Mesodermal cell (in vitro differentiated cells): ENCODE measurements at regions not wholly inside any gene's neighbourhood (a gene's known extent, or its start where the extent isn't known, plus 50 kb on each side); places are given as distances from the start of the nearest gene placed in this dataset.
"Not testable (repeated sequence)": the region's sequence is repeated elsewhere in the genome, so short reads cannot be mapped to it uniquely, and the experiment has no call there.

Experiments
- H3K27ac ChIP-seq: 2 replicates; pipeline ENCODE4 v1.7.0; 2013; ENCODE audit warnings: mild to moderate bottlenecking, low read depth, low read length, moderate library complexity; ENCODE audit not compliant: severe bottlenecking
- H3K36me3 ChIP-seq: 2 replicates; pipeline ENCODE4 v1.7.1; 2013; ENCODE audit warnings: mild to moderate bottlenecking, low read length, moderate library complexity; ENCODE audit not compliant: control insufficient read depth, insufficient read depth
- H3K4me1 ChIP-seq: one replicate; pipeline ENCODE4 v1.7.1; 2013; ENCODE audit warnings: mild to moderate bottlenecking, low read length; ENCODE audit not compliant: insufficient read depth, control insufficient read depth, poor library complexity, severe bottlenecking
- H3K4me3 ChIP-seq: 2 replicates; pipeline ENCODE4 v1.7.0; 2013; ENCODE audit warnings: low read length, control low read depth, mild to moderate bottlenecking; ENCODE audit not compliant: insufficient read depth, poor library complexity, severe bottlenecking; ENCODE audit errors: extremely low read depth
- H3K9me3 ChIP-seq: 2 replicates; pipeline ENCODE4 v1.7.1; 2013; ENCODE audit warnings: mild to moderate bottlenecking, low read length, moderate library complexity; ENCODE audit not compliant: control insufficient read depth
- WGBS, 2 experiments: methylation state at CpG; one replicate each; pipeline ENCODE4 v1.1.5; 2013; ENCODE audit warnings: missing lambda C conversion rate in 2 of 2; ENCODE audit not compliant: insufficient coverage in 2 of 2; 5-methylcytosine and 5-hydroxymethylcytosine counted together

GRCh38 chr6:51303338-51303737 lies 484.7 kb downstream of the TFAP2B start:
- no CpG with 5 or more reads among the region's 2 CpGs for WGBS, 2 experiments
- no peak overlapping the region for H3K27ac ChIP-seq
- no peaks in the 10 kb centered on the region for H3K4me1 ChIP-seq
- no peaks in the 10 kb centered on the region for H3K36me3 ChIP-seq
- no peak overlapping the region for H3K4me3 ChIP-seq
- no peaks in the 10 kb centered on the region for H3K9me3 ChIP-seq

- Histone ChIP-seq H3K27ac (no peak overlapping the region), H3K4me3 (no peak overlapping the region), H3K4me1 (no peaks in the 10 kb centered on the region), H3K36me3 (no peaks in the 10 kb centered on the region), H3K9me3 (no peaks in the 10 kb centered on the region)
- 90 to 100% methylated on average over 2 of the region's 2 CpGs for WGBS, 2 experiments
Observed at GRCh38 chr6:51314965-51315364, 496.3 kb downstream of the TFAP2B start.

- Histone ChIP-seq H3K27ac (no peak overlapping the region), H3K9me3 (no peaks in the 10 kb centered on the region), H3K36me3 (no peaks in the 10 kb centered on the region), H3K4me1 (no peaks in the 10 kb centered on the region), H3K4me3 (no peak overlapping the region)
- 54 to 60% methylated on average over 1 to 3 of the region's 5 CpGs for WGBS, 2 experiments
Observed at GRCh38 chr6:51318674-51319073, 500.0 kb downstream of the TFAP2B start.

- H3K36me3 ChIP-seq, H3K9me3 ChIP-seq: not testable (repeated sequence)
- WGBS, 2 experiments: 93% methylated on average over 3 of the region's 3 CpGs; no CpG with 5 or more reads in 1 of the 2 experiments
Observed at GRCh38 chr6:51321477-51321876, 502.8 kb downstream of the TFAP2B start.

GRCh38 chr6:51322505-51322904 lies 503.8 kb downstream of the TFAP2B start:
- H3K36me3 ChIP-seq: no peaks in the 10 kb centered on the region
- H3K27ac ChIP-seq: no peak overlapping the region
- H3K9me3 ChIP-seq: no peaks in the 10 kb centered on the region
- H3K4me1 ChIP-seq: no peaks in the 10 kb centered on the region
- no peak overlapping the region for H3K4me3 ChIP-seq

More at GRCh38 chr6:51321477-51321876, 502.8 kb downstream of the TFAP2B start:
- H3K4me1 ChIP-seq, H3K4me3 ChIP-seq, H3K27ac ChIP-seq: not testable (repeated sequence)

GRCh38 chr6:51323056-51323455 lies 504.4 kb downstream of the TFAP2B start:
- no peaks in the 10 kb centered on the region for H3K4me1 ChIP-seq
- no peaks in the 10 kb centered on the region for H3K36me3 ChIP-seq
- H3K4me3 ChIP-seq: no peak overlapping the region
- H3K27ac ChIP-seq: no peak overlapping the region
- no CpG with 5 or more reads among the region's 1 CpG for WGBS, 2 experiments
- H3K9me3 ChIP-seq: no peaks in the 10 kb centered on the region

- Histone ChIP-seq H3K27ac (no peak overlapping the region), H3K4me1 (no peaks in the 10 kb centered on the region), H3K4me3 (no peak overlapping the region), H3K36me3 (no peaks in the 10 kb centered on the region), H3K9me3 (no peaks in the 10 kb centered on the region)
- 91 to 100% methylated on average over 1 of the region's 1 CpG for WGBS, 2 experiments
Observed at GRCh38 chr6:51330971-51331370, 512.3 kb downstream of the TFAP2B start.

- WGBS, 2 experiments: 83 to 100% methylated on average over 1 of the region's 2 CpGs
- no peak overlapping the region for H3K4me3 ChIP-seq
- no peak overlapping the region for H3K27ac ChIP-seq
- no peaks in the 10 kb centered on the region for H3K4me1 ChIP-seq
- no peaks in the 10 kb centered on the region for H3K9me3 ChIP-seq
- H3K36me3 ChIP-seq: no peaks in the 10 kb centered on the region
Observed at GRCh38 chr6:51335543-51335942, 516.9 kb downstream of the TFAP2B start.

GRCh38 chr6:51336185-51336584 lies 517.5 kb downstream of the TFAP2B start:
- Histone ChIP-seq H3K4me3 (no peak overlapping the region), H3K36me3 (no peaks in the 10 kb centered on the region), H3K4me1 (no peaks in the 10 kb centered on the region), H3K9me3 (no peaks in the 10 kb centered on the region), H3K27ac (no peak overlapping the region)
- 92 to 100% methylated on average over 1 to 2 of the region's 4 CpGs for WGBS, 2 experiments

GRCh38 chr6:51337277-51337676 lies 518.6 kb downstream of the TFAP2B start:
- WGBS, 2 experiments: 83 to 92% methylated on average over 2 to 3 of the region's 3 CpGs
- Histone ChIP-seq H3K27ac (no peak overlapping the region), H3K36me3 (no peaks in the 10 kb centered on the region), H3K9me3 (no peaks in the 10 kb centered on the region), H3K4me1 (no peaks in the 10 kb centered on the region), H3K4me3 (no peak overlapping the region)

GRCh38 chr6:51339108-51339507 lies 520.4 kb downstream of the TFAP2B start:
- no peaks in the 10 kb centered on the region for H3K9me3 ChIP-seq
- no peak overlapping the region for H3K4me3 ChIP-seq
- 46 to 63% methylated on average over 3 of the region's 3 CpGs for WGBS, 2 experiments
- no peak overlapping the region for H3K27ac ChIP-seq
- no peaks in the 10 kb centered on the region for H3K4me1 ChIP-seq
- H3K36me3 ChIP-seq: no peaks in the 10 kb centered on the region

- H3K4me3 ChIP-seq: no peak overlapping the region
- H3K4me1 ChIP-seq: no peaks in the 10 kb centered on the region
- no peaks in the 10 kb centered on the region for H3K9me3 ChIP-seq
- no peak overlapping the region for H3K27ac ChIP-seq
- 26 to 55% methylated on average over 2 to 3 of the region's 5 CpGs for WGBS, 2 experiments
- no peaks in the 10 kb centered on the region for H3K36me3 ChIP-seq
Observed at GRCh38 chr6:51339728-51340127, 521.1 kb downstream of the TFAP2B start.
